ENCODE measurements at regions not wholly inside any gene's neighbourhood (a gene's known extent, or its start where the extent isn't known, plus 50 kb on each side); places are given as distances from the start of the nearest gene placed in this dataset.
"Not testable (repeated sequence)": the region's sequence is repeated elsewhere in the genome, so short reads cannot be mapped to it uniquely, and the experiment has no call there.

DNA sequence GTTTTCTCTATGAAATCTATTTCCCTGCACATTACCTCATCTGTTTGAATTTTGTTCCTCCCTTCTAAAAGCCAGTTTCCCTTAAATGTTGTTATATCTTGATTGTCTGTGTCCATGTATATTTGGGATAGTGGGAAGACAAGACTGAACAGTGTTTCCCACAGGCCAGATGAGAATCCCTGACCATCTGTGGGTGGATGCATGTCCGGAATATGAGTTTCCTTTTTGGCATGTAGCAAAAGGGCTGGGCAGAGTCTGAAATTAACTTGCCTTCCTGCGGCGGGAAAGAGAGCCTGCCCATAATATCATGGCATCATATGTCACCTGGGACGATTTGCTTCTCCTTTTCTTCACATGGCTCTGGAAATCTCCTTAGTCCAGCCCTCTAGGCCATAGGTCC, 385.8 kb upstream of the MAF start:
- H3K36me3 Mint-ChIP-seq (ENCODE audit: low read depth): no peaks in the 10 kb centered on the region
- DNase-seq: no peak
- H3K27me3 Mint-ChIP-seq (ENCODE audit: low read depth): no peaks in the 10 kb centered on the region
- no peak overlapping the region for H3K4me3 Mint-ChIP-seq
- H3K9me3 Mint-ChIP-seq (ENCODE audit: insufficient read depth): no peaks in the 10 kb centered on the region
- ChIA-PET CTCF (no interaction called here), POLR2A (no interaction called here)
- no peak for ATAC-seq
- no peak overlapping the region for H3K27ac Mint-ChIP-seq
- no peaks in the 10 kb centered on the region for H3K4me1 Mint-ChIP-seq (ENCODE audit: low read depth)

GRCh38 chr16:79985606-79986005, 385.1 kb upstream of the MAF start:
- POLR2A ChIA-PET: no interaction called here
- Mint-ChIP-seq H3K27me3 (ENCODE audit: low read depth) (no peaks in the 10 kb centered on the region), H3K27ac (no peak overlapping the region), H3K9me3 (ENCODE audit: insufficient read depth) (no peaks in the 10 kb centered on the region), H3K4me1 (ENCODE audit: low read depth) (no peaks in the 10 kb centered on the region), H3K36me3 (ENCODE audit: low read depth) (no peaks in the 10 kb centered on the region), H3K4me3 (no peak overlapping the region)
- CTCF ChIA-PET: no interaction called here
- ATAC-seq: no peak
- no peak for DNase-seq

DNA sequence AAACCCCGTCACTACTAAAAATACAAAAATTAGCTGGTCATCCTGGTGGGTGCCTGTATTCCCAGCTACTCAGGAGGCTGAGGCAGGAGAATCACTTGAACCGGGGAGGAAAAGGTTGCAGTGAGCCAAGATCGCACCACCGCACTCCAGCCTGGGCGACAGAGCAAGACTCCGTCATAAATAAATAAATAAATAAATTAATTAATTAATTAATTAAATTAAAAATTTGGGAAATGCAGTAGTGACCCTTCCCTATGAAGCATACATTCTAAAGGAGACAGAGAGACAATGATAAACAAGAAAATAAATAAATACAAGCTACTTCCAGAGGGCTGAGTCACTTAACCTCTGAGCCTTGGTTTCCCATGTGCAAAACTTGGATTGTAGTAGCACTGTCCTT, 383.6 kb upstream of the MAF start:
- POLR2A ChIA-PET; ATAC-seq; H3K4me3 Mint-ChIP-seq; H3K4me1 Mint-ChIP-seq (ENCODE audit: low read depth); DNase-seq; H3K27me3 Mint-ChIP-seq (ENCODE audit: low read depth); H3K36me3 Mint-ChIP-seq (ENCODE audit: low read depth); H3K27ac Mint-ChIP-seq; H3K9me3 Mint-ChIP-seq (ENCODE audit: insufficient read depth); CTCF ChIA-PET: not testable (repeated sequence)

GRCh38 chr16:79982862-79983261, 382.3 kb upstream of the MAF start:
- ChIA-PET POLR2A (no interaction called here), CTCF (no interaction called here)
- no peaks in the 10 kb centered on the region for H3K9me3 Mint-ChIP-seq (ENCODE audit: insufficient read depth)
- ATAC-seq: no peak
- DNase-seq: no peak
- no peaks in the 10 kb centered on the region for H3K4me1 Mint-ChIP-seq (ENCODE audit: low read depth)
- no peaks in the 10 kb centered on the region for H3K27me3 Mint-ChIP-seq (ENCODE audit: low read depth)
- H3K27ac Mint-ChIP-seq: no peak overlapping the region
- H3K36me3 Mint-ChIP-seq (ENCODE audit: low read depth): no peaks in the 10 kb centered on the region
- H3K4me3 Mint-ChIP-seq: no peak overlapping the region

DNA sequence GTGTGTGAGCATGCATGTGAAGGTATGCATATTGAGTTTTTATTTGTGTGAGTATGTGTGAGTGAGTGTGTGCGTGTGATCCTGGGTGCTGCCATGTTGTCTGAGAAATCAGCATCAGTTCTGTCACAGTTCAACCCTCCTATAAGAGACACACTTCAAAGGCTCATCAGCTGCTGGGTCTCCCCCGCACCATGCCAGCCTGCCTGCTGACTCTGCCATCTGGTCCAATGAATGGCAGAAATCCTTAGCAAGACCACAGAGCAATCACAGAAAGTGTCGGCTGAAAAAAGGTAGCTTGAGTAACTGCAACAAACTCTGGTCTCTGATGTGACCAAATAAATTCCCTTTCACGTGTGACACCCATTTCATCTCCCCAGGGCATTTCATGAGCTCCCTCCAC, 381.8 kb upstream of the MAF start:
- ChIA-PET CTCF (no interaction called here), POLR2A (no interaction called here)
- H3K9me3 Mint-ChIP-seq (ENCODE audit: insufficient read depth): no peaks in the 10 kb centered on the region
- H3K27me3 Mint-ChIP-seq (ENCODE audit: low read depth): no peaks in the 10 kb centered on the region
- H3K27ac Mint-ChIP-seq: no peak overlapping the region
- ATAC-seq (no peak), DNase-seq (no peak)
- no peaks in the 10 kb centered on the region for H3K36me3 Mint-ChIP-seq (ENCODE audit: low read depth)
- no peak overlapping the region for H3K4me3 Mint-ChIP-seq
- no peaks in the 10 kb centered on the region for H3K4me1 Mint-ChIP-seq (ENCODE audit: low read depth)

DNA sequence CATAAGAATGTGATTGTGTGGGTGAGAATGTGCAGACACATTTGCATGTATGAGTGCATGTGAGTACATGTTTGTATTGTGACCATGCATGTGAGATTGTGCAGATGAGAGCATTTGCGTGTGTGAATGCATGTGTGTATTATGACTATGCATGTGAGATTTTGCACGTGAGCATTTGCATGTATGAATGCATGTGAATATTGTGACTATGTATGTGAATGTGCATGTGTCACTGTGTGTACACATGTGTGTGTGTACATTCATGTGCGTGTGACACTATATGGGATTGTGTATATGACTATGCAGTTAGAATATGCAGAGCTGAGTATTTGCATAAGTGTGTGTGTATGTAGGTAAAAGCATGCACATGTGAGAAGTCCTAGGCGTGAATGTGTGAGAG, 381.3 kb upstream of the MAF start:
- no peak overlapping the region for H3K4me3 Mint-ChIP-seq
- no peak overlapping the region for H3K27ac Mint-ChIP-seq
- H3K36me3 Mint-ChIP-seq (ENCODE audit: low read depth): no peaks in the 10 kb centered on the region
- H3K27me3 Mint-ChIP-seq (ENCODE audit: low read depth): no peaks in the 10 kb centered on the region
- no peaks in the 10 kb centered on the region for H3K9me3 Mint-ChIP-seq (ENCODE audit: insufficient read depth)
- DNase-seq (no peak), ATAC-seq (no peak)
- CTCF ChIA-PET: no interaction called here
- POLR2A ChIA-PET: no interaction called here
- H3K4me1 Mint-ChIP-seq (ENCODE audit: low read depth): no peaks in the 10 kb centered on the region

DNA sequence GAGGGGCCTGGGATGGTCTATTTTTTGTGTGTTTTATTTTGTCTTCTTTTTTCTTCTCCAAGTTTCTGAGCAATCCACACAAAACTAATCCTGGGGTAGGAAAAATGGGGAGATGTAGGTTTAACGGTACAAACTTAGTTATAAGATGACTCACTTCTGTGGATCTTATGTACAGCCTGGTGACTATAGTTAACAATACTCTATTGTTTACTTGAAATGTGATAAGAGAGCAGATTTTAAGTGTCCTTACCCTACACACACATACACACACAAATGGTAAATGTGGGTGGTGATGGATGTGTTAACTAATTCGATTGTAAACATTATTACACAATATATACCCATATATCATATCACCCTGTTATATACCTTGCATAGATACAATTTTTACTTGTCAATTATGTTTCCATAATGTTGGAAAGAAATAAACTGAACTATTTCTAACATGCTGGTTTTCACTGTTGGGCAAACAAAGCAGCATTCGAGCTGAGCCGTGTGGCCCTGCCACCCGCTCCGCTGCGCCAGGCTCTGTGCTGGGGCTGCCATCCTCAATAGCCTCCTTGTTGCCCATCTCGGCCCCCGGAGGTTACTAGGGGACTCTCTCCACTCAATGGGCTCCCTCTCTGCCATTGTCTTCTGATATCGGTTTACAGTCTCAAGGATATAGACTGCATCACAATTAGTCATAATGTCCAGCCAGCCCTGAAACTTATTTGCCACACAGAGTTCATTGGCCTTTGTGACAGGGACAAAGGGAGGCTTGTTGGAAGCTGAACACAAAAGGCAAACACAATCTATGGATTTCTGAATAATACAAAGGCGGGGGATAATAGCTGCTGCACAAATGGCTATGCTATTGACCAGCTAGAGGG, 380.3 kb upstream of the MAF start:
- Mint-ChIP-seq H3K4me1 (ENCODE audit: low read depth) (no peaks in the 10 kb centered on the region), H3K4me3 (no peak overlapping the region), H3K36me3 (ENCODE audit: low read depth) (no peaks in the 10 kb centered on the region), H3K27me3 (ENCODE audit: low read depth) (no peaks in the 10 kb centered on the region), H3K27ac (no peak overlapping the region), H3K9me3 (ENCODE audit: insufficient read depth) (no peaks in the 10 kb centered on the region)
- ChIA-PET CTCF (no interaction called here), POLR2A (no interaction called here)
- ATAC-seq: no peak
- DNase-seq: no peak

- Mint-ChIP-seq H3K36me3 (ENCODE audit: low read depth) (no peaks in the 10 kb centered on the region), H3K27ac (no peak overlapping the region), H3K4me1 (ENCODE audit: low read depth) (no peaks in the 10 kb centered on the region), H3K27me3 (ENCODE audit: low read depth) (no peaks in the 10 kb centered on the region), H3K9me3 (ENCODE audit: insufficient read depth) (no peaks in the 10 kb centered on the region), H3K4me3 (no peak overlapping the region)
- DNase-seq (no peak), ATAC-seq (no peak)
- CTCF ChIA-PET: no interaction called here
- POLR2A ChIA-PET: no interaction called here
These were observed 377.7 kb upstream of the MAF start for GRCh38 chr16:79977940-79978836.

GRCh38 chr16:79973320-79973719, 372.8 kb upstream of the MAF start:
- Mint-ChIP-seq H3K9me3 (ENCODE audit: insufficient read depth) (no peaks in the 10 kb centered on the region), H3K27me3 (ENCODE audit: low read depth) (no peaks in the 10 kb centered on the region), H3K27ac (no peak overlapping the region), H3K36me3 (ENCODE audit: low read depth) (no peaks in the 10 kb centered on the region), H3K4me1 (ENCODE audit: low read depth) (no peaks in the 10 kb centered on the region), H3K4me3 (no peak overlapping the region)
- POLR2A ChIA-PET: no interaction called here
- ATAC-seq: no peak
- DNase-seq: no peak
- CTCF ChIA-PET: no interaction called here

DNA sequence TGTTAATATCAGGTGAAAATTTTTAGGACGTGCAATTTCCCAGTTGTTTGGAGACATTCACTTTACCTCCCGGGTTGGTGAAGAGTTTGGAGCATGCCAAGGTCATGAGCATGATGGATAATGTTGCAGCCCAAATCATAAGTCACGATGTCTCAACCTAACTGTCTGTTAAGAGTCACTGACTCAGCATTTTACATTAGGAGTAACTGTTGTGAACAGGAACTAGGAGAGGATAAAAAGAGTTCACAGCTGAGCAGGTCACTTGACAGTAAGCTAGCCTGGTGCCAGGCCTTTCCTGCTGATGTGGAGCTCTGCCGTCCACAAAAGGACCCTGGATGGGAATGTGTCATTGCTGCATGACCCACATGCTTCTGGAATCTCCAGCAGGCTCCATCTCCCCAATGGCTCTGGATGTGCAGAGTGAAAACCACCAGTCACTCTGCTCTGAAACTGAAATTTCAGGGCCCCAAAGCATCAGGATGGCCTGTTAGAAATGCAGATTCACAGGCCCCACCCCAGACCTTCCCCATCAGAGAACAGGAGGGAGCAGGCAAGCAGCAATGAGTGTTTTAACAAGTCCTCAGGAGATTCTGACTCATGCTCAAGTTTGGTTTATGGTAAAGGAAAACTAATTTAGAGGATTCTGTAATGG, 371.6 kb upstream of the MAF start:
- ATAC-seq (no peak), DNase-seq (no peak)
- Mint-ChIP-seq H3K4me1 (ENCODE audit: low read depth) (no peaks in the 10 kb centered on the region), H3K36me3 (ENCODE audit: low read depth) (no peaks in the 10 kb centered on the region), H3K4me3 (no peak overlapping the region), H3K27me3 (ENCODE audit: low read depth) (no peaks in the 10 kb centered on the region), H3K9me3 (ENCODE audit: insufficient read depth) (no peaks in the 10 kb centered on the region), H3K27ac (no peak overlapping the region)
- POLR2A ChIA-PET: no interaction called here
- CTCF ChIA-PET: no interaction called here

- no peaks in the 10 kb centered on the region for H3K36me3 Mint-ChIP-seq (ENCODE audit: low read depth)
- ChIA-PET POLR2A (no interaction called here), CTCF (no interaction called here)
- H3K4me1 Mint-ChIP-seq (ENCODE audit: low read depth): no peaks in the 10 kb centered on the region
- H3K27me3 Mint-ChIP-seq (ENCODE audit: low read depth): no peaks in the 10 kb centered on the region
- no peak overlapping the region for H3K4me3 Mint-ChIP-seq
- no peak for DNase-seq
- ATAC-seq: no peak
- no peak overlapping the region for H3K27ac Mint-ChIP-seq
- H3K9me3 Mint-ChIP-seq (ENCODE audit: insufficient read depth): no peaks in the 10 kb centered on the region
These were observed 370.7 kb upstream of the MAF start for GRCh38 chr16:79971237-79971572.

DNA sequence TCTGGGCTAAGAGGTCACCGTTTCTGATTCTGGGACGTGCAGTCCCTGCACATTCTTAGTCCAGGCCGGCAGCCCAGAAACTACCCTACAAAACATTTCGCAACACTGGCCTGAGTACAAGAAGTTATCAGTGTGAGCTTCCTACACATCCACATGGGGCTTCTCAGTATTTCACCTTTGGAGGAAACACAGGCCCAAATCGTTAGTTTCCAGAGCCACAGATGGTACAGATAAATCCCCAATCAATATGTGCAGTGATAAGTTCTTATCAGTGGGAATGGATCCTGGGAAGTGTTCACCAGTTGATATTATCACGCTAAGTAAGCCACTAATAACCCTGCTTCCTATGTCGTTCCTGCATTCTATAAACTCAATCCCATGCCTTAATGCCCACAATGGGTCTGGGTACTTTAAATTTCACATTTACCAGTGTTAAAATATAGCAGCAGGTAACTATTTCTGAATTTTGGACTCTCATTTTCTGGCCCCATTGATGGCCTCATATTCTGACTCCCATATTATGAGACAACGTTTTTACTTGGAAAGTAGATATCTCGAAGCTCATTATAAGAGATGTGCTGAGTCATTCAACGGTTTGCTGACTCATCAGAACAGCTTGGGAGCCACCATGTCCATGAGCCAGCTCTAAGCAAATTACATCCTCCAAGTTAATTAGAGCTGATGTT, 370.2 kb upstream of the MAF start:
- ChIA-PET POLR2A (no interaction called here), CTCF (interaction anchor here (0.7 kb wide), 1 partner anchor 19 kb away, joined by 3 read pairs; no protein-coding TSS in a partner anchor)
- H3K27ac Mint-ChIP-seq: no peak overlapping the region
- ATAC-seq: no peak
- no peaks in the 10 kb centered on the region for H3K9me3 Mint-ChIP-seq (ENCODE audit: insufficient read depth)
- no peaks in the 10 kb centered on the region for H3K36me3 Mint-ChIP-seq (ENCODE audit: low read depth)
- no peaks in the 10 kb centered on the region for H3K27me3 Mint-ChIP-seq (ENCODE audit: low read depth)
- no peak overlapping the region for H3K4me3 Mint-ChIP-seq
- no peak for DNase-seq
- no peaks in the 10 kb centered on the region for H3K4me1 Mint-ChIP-seq (ENCODE audit: low read depth)
